ENCODE measurements at regions not wholly inside any gene's neighbourhood (a gene's known extent, or its start where the extent isn't known, plus 50 kb on each side); places are given as distances from the start of the nearest gene placed in this dataset.
A peak's percentile ranks its signal among the peaks of the same experiment; 100 is the strongest.

DNA sequence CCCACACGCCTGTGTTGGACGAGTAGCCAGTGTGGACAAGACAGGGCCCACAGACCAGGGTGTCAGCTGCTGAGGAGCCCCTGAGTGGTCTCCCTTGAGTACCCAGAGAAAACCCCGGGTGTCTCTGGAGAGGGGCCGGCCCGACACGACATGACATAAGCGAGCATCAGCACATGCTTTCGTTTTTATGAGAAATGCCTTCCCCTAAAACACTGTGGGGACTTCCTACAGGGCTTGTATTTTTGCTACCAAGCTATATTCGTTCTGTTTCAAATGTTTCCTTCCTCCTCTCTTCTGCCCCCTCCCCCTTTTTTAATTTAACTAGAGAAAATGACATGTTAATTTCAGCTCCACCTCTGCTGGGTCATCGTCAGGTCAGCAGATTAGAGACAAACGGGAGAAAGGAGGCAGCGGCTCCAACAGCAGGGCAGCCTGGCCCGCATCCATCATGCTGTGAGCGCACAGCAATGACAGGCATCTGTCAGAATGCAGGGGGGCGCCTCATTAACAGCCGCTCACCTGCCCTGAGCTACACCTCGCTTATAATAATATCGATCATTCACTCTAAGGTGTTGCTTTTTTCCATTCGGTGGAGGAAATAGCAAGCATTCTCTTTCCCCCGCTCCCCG, 286.2 kb downstream of the ZNF516 start:
- peak overlapping the region; percentile 14 to 55 (median 26) for H3K4me3 ChIP-seq (ENCODE audit: low read depth in 1 of 5, low read length in 5 of 5)
- H3K27me3 ChIP-seq (ENCODE audit: control insufficient read depth in 5 of 5, insufficient read depth in 4 of 5, low read length in 5 of 5): peaks cover 0 to 6% (median 2%) of the 10 kb centered on the region in 5 donors
- no peaks in the 10 kb centered on the region for H3K9me3 ChIP-seq (ENCODE audit: control insufficient read depth in 5 of 5, low read length in 5 of 5)
- H3K27ac ChIP-seq (ENCODE audit: low read depth, low read length): no peak overlapping the region
- peaks cover 0 to 9% (median 5%) of the 10 kb centered on the region in 5 donors for H3K4me1 ChIP-seq (ENCODE audit: control insufficient read depth in 5 of 5, insufficient read depth in 5 of 5, low read length in 5 of 5)
- H3K9ac ChIP-seq (ENCODE audit: low read length in 5 of 5): no peak overlapping the region
- no peaks in the 10 kb centered on the region for H3K36me3 ChIP-seq (ENCODE audit: control insufficient read depth in 5 of 5, insufficient read depth in 5 of 5, low read length in 5 of 5)

DNA sequence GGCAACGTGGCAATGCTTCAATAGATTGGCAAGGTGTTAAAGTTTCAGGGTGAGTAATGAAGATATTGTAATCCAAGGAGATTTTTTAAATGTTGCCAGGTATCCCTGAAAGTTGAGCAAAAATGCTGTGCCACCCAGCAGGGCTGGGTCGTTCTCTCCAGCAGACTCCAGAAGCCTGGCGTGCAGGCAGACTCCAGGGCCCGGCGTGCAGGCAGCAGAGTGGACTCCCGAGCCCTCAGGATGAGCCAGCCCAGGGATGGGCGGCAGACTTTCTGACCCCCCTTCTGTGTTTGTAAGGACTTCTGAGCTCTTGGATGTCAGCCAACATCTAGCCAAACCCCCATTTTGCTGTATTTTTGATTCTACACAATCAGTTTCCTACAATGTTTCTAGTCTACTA, 289.1 kb downstream of the ZNF516 start:
- Histone ChIP-seq H3K27ac (ENCODE audit: low read depth, low read length) (no peak overlapping the region), H3K9ac (ENCODE audit: low read length in 5 of 5) (no peak overlapping the region), H3K36me3 (ENCODE audit: control insufficient read depth in 5 of 5, insufficient read depth in 5 of 5, low read length in 5 of 5) (no peaks in the 10 kb centered on the region), H3K4me1 (ENCODE audit: control insufficient read depth in 5 of 5, insufficient read depth in 5 of 5, low read length in 5 of 5) (peaks cover 0 to 9% (median 5%) of the 10 kb centered on the region in 5 donors), H3K9me3 (ENCODE audit: control insufficient read depth in 5 of 5, low read length in 5 of 5) (no peaks in the 10 kb centered on the region), H3K4me3 (ENCODE audit: low read depth in 1 of 5, low read length in 5 of 5) (no peak overlapping the region), H3K27me3 (ENCODE audit: control insufficient read depth in 5 of 5, insufficient read depth in 4 of 5, low read length in 5 of 5) (peaks cover 0 to 6% (median 3%) of the 10 kb centered on the region in 5 donors)

DNA sequence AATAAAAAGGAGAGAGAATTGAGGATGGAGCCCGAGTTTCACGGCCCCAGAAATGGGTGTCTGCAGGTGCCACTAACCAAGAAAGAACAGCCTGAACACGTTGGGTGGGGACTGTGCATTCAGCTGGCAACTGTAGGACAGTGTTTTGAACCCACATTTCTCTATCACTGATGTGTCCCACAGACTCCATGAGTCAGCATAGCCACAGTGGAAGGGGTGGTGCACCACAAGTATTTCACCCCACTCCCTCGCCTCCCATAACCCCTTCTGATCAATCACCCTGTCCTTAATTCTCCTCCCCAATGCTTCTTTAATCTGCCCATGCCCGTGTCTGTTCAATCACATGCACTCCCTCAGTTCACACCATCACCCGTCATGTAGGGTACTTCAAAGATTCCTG, 291.5 kb downstream of the ZNF516 start:
- H3K9me3 ChIP-seq (ENCODE audit: control insufficient read depth in 5 of 5, low read length in 5 of 5): no peaks in the 10 kb centered on the region
- no peaks in the 10 kb centered on the region for H3K36me3 ChIP-seq (ENCODE audit: control insufficient read depth in 5 of 5, insufficient read depth in 5 of 5, low read length in 5 of 5)
- peaks cover 0 to 3% (median under 1%) of the 10 kb centered on the region in 5 donors for H3K4me1 ChIP-seq (ENCODE audit: control insufficient read depth in 5 of 5, insufficient read depth in 5 of 5, low read length in 5 of 5)
- no peak overlapping the region for H3K4me3 ChIP-seq (ENCODE audit: low read depth in 1 of 5, low read length in 5 of 5)
- no peak overlapping the region for H3K27ac ChIP-seq (ENCODE audit: low read depth, low read length)
- no peak overlapping the region for H3K9ac ChIP-seq (ENCODE audit: low read length in 5 of 5)
- peaks cover 0 to 3% (median 0%) of the 10 kb centered on the region in 5 donors for H3K27me3 ChIP-seq (ENCODE audit: control insufficient read depth in 5 of 5, insufficient read depth in 4 of 5, low read length in 5 of 5)

- Histone ChIP-seq H3K27me3 (ENCODE audit: control insufficient read depth in 5 of 5, insufficient read depth in 4 of 5, low read length in 5 of 5) (peaks cover 0 to 3% (median 0%) of the 10 kb centered on the region in 5 donors), H3K9me3 (ENCODE audit: control insufficient read depth in 5 of 5, low read length in 5 of 5) (no peaks in the 10 kb centered on the region), H3K4me3 (ENCODE audit: low read depth in 1 of 5, low read length in 5 of 5) (no peak overlapping the region), H3K9ac (ENCODE audit: low read length in 5 of 5) (no peak overlapping the region), H3K4me1 (ENCODE audit: control insufficient read depth in 5 of 5, insufficient read depth in 5 of 5, low read length in 5 of 5) (no peaks in the 10 kb centered on the region), H3K36me3 (ENCODE audit: control insufficient read depth in 5 of 5, insufficient read depth in 5 of 5, low read length in 5 of 5) (no peaks in the 10 kb centered on the region), H3K27ac (ENCODE audit: low read depth, low read length) (no peak overlapping the region)
Measured at GRCh38 chr18:76202322-76202721, 292.7 kb downstream of the ZNF516 start.

- Histone ChIP-seq H3K27ac (ENCODE audit: low read depth, low read length) (no peak overlapping the region), H3K9me3 (ENCODE audit: control insufficient read depth in 5 of 5, low read length in 5 of 5) (peaks cover 3 to 13% (median 12%) of the 10 kb centered on the region in 5 donors), H3K9ac (ENCODE audit: low read length in 5 of 5) (no peak overlapping the region), H3K36me3 (ENCODE audit: control insufficient read depth in 5 of 5, insufficient read depth in 5 of 5, low read length in 5 of 5) (no peaks in the 10 kb centered on the region), H3K27me3 (ENCODE audit: control insufficient read depth in 5 of 5, insufficient read depth in 4 of 5, low read length in 5 of 5) (no peaks in the 10 kb centered on the region), H3K4me3 (ENCODE audit: low read depth in 1 of 5, low read length in 5 of 5) (no peak overlapping the region), H3K4me1 (ENCODE audit: control insufficient read depth in 5 of 5, insufficient read depth in 5 of 5, low read length in 5 of 5) (no peaks in the 10 kb centered on the region)
Measured at GRCh38 chr18:76195601-76196000, 299.4 kb downstream of the ZNF516 start.

DNA sequence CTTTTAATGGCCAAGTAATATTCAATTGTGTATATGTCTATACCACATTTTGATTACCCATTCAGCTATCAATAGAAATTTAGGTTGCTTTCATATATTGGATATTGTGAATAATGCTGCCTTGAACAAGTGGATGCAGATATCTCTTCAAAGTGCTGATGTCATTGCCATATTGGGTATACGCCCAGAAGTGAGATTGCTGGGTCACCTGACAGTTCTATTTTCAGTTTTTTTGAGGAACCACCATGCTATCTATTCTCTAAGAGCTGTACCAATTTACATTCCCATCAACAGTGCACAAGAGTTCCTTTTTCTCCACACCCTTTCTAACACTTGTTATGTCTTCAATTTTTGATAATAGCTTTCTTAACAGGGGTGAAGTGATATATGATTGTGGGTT, 306.9 kb downstream of the ZNF516 start:
- H3K36me3 ChIP-seq (ENCODE audit: control insufficient read depth in 5 of 5, insufficient read depth in 5 of 5, low read length in 5 of 5): no peaks in the 10 kb centered on the region
- H3K9ac ChIP-seq (ENCODE audit: low read length in 5 of 5): no peak overlapping the region
- no peaks in the 10 kb centered on the region for H3K4me1 ChIP-seq (ENCODE audit: control insufficient read depth in 5 of 5, insufficient read depth in 5 of 5, low read length in 5 of 5)
- H3K4me3 ChIP-seq (ENCODE audit: low read depth in 1 of 5, low read length in 5 of 5): no peak overlapping the region
- peaks cover 0 to 17% (median 11%) of the 10 kb centered on the region in 5 donors for H3K9me3 ChIP-seq (ENCODE audit: control insufficient read depth in 5 of 5, low read length in 5 of 5)
- no peaks in the 10 kb centered on the region for H3K27me3 ChIP-seq (ENCODE audit: control insufficient read depth in 5 of 5, insufficient read depth in 4 of 5, low read length in 5 of 5)
- H3K27ac ChIP-seq (ENCODE audit: low read depth, low read length): no peak overlapping the region

GRCh38 chr18:76179257-76179656, 315.8 kb downstream of the ZNF516 start:
- no peak overlapping the region for H3K4me3 ChIP-seq (ENCODE audit: low read depth in 1 of 5, low read length in 5 of 5)

DNA sequence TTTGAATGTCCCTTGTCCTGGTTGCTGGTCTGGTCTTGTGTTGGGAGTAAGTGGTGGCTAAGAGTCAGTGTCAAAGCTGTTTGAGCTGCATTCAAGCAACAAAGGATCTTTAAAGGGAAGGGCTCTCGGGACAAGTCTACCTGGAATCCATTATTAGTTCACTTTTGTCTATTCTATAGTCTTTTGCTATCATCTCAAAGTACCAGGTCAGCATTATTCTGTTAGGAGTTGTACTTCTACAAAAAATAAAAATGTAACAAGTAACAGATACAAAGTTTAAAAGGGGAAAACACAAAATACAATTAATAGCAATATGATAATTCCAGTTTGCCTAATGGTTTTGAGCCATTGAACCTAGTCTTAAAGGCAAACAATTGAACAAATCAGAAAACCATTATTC, 317.9 kb downstream of the ZNF516 start:
- no peaks in the 10 kb centered on the region for H3K9me3 ChIP-seq (ENCODE audit: control insufficient read depth in 5 of 5, low read length in 5 of 5)
- H3K27ac ChIP-seq (ENCODE audit: low read depth, low read length): no peak overlapping the region
- no peak overlapping the region for H3K4me3 ChIP-seq (ENCODE audit: low read depth in 1 of 5, low read length in 5 of 5)
- no peaks in the 10 kb centered on the region for H3K4me1 ChIP-seq (ENCODE audit: control insufficient read depth in 5 of 5, insufficient read depth in 5 of 5, low read length in 5 of 5)
- no peak overlapping the region for H3K9ac ChIP-seq (ENCODE audit: low read length in 5 of 5)
- no peaks in the 10 kb centered on the region for H3K27me3 ChIP-seq (ENCODE audit: control insufficient read depth in 5 of 5, insufficient read depth in 4 of 5, low read length in 5 of 5)
- no peaks in the 10 kb centered on the region for H3K36me3 ChIP-seq (ENCODE audit: control insufficient read depth in 5 of 5, insufficient read depth in 5 of 5, low read length in 5 of 5)

More at GRCh38 chr18:76179257-76179656, 315.8 kb downstream of the ZNF516 start:
- H3K27me3 ChIP-seq (ENCODE audit: control insufficient read depth in 5 of 5, insufficient read depth in 4 of 5, low read length in 5 of 5): no peaks in the 10 kb centered on the region
- H3K9me3 ChIP-seq (ENCODE audit: control insufficient read depth in 5 of 5, low read length in 5 of 5): no peaks in the 10 kb centered on the region
- H3K9ac ChIP-seq (ENCODE audit: low read length in 5 of 5): no peak overlapping the region
- H3K4me1 ChIP-seq (ENCODE audit: control insufficient read depth in 5 of 5, insufficient read depth in 5 of 5, low read length in 5 of 5): no peaks in the 10 kb centered on the region
- H3K27ac ChIP-seq (ENCODE audit: low read depth, low read length): no peak overlapping the region
- no peaks in the 10 kb centered on the region for H3K36me3 ChIP-seq (ENCODE audit: control insufficient read depth in 5 of 5, insufficient read depth in 5 of 5, low read length in 5 of 5)

DNA sequence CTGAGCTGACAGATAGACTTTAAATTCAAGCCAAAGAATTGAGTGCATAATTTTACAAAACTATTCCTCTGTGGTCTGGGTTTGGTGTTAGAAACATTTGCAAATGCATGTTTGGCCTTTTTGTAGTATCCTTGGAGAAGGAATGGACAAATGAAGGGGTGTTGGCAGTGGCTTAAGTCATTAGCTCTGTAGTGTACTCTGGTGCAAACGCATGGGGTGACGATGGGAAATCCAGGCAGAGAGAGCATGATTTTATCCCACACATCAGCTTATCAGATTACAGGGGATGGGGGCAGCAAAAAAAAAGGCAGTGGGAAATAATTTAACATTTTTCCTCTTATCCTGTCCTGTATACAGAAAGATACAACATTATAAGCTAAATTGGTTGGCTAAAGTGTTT, 320.6 kb downstream of the ZNF516 start:
- Histone ChIP-seq H3K4me3 (ENCODE audit: low read depth in 1 of 5, low read length in 5 of 5) (no peak overlapping the region), H3K27ac (ENCODE audit: low read depth, low read length) (no peak overlapping the region), H3K9me3 (ENCODE audit: control insufficient read depth in 5 of 5, low read length in 5 of 5) (no peaks in the 10 kb centered on the region), H3K9ac (ENCODE audit: low read length in 5 of 5) (no peak overlapping the region), H3K36me3 (ENCODE audit: control insufficient read depth in 5 of 5, insufficient read depth in 5 of 5, low read length in 5 of 5) (no peaks in the 10 kb centered on the region), H3K27me3 (ENCODE audit: control insufficient read depth in 5 of 5, insufficient read depth in 4 of 5, low read length in 5 of 5) (no peaks in the 10 kb centered on the region), H3K4me1 (ENCODE audit: control insufficient read depth in 5 of 5, insufficient read depth in 5 of 5, low read length in 5 of 5) (no peaks in the 10 kb centered on the region)

- H3K4me1 ChIP-seq (ENCODE audit: control insufficient read depth in 5 of 5, insufficient read depth in 5 of 5, low read length in 5 of 5): peaks cover 0 to 1% (median 0%) of the 10 kb centered on the region in 5 donors
- H3K9me3 ChIP-seq (ENCODE audit: control insufficient read depth in 5 of 5, low read length in 5 of 5): no peaks in the 10 kb centered on the region
- H3K9ac ChIP-seq (ENCODE audit: low read length in 5 of 5): no peak overlapping the region
- no peak overlapping the region for H3K4me3 ChIP-seq (ENCODE audit: low read depth in 1 of 5, low read length in 5 of 5)
- H3K36me3 ChIP-seq (ENCODE audit: control insufficient read depth in 5 of 5, insufficient read depth in 5 of 5, low read length in 5 of 5): no peaks in the 10 kb centered on the region
- H3K27ac ChIP-seq (ENCODE audit: low read depth, low read length): no peak overlapping the region
- no peaks in the 10 kb centered on the region for H3K27me3 ChIP-seq (ENCODE audit: control insufficient read depth in 5 of 5, insufficient read depth in 4 of 5, low read length in 5 of 5)
Measured at GRCh38 chr18:76169733-76170132, 325.3 kb downstream of the ZNF516 start.
